RWPE1 (cell line): ENCODE measurements at regions not wholly inside any gene's neighbourhood (a gene's known extent, or its start where the extent isn't known, plus 50 kb on each side); places are given as distances from the start of the nearest gene placed in this dataset.
"Not testable (repeated sequence)": the region's sequence is repeated elsewhere in the genome, so short reads cannot be mapped to it uniquely, and the experiment has no call there.

Experiments
- CTCF ChIA-PET: fragments of 350-600 bp; sonication (Branson Sonifier 250); formaldehyde crosslinking; extraction: SDS; loops from one replicate; lab custom pipeline; 2021; lab: Yijun Ruan, JAX
- POLR2A ChIA-PET: fragments of 400-600 bp; formaldehyde crosslinking; extraction: SDS; loops from one replicate; lab custom pipeline; 2020; ENCODE audit warnings: antibody characterized with exemption; ENCODE audit not compliant: low non-redundant PET; lab: Yijun Ruan, JAX
- DNase-seq: peaks from one replicate; pipeline ENCODE4 v3.0.0; 2012; ENCODE audit warnings: low spot score
- H3K27ac ChIP-seq: fragments of 450-650 bp; 2 replicates; pipeline ENCODE4 v1.5.1; 2017
- TF ChIP-seq, protein P1 (sequence below): fragments of 450-650 bp; conservative IDR thresholded peaks from 2 replicates; pipeline ENCODE4 v1.5.1; 2017; ENCODE audit warnings: low read depth, mild to moderate bottlenecking

DNA sequence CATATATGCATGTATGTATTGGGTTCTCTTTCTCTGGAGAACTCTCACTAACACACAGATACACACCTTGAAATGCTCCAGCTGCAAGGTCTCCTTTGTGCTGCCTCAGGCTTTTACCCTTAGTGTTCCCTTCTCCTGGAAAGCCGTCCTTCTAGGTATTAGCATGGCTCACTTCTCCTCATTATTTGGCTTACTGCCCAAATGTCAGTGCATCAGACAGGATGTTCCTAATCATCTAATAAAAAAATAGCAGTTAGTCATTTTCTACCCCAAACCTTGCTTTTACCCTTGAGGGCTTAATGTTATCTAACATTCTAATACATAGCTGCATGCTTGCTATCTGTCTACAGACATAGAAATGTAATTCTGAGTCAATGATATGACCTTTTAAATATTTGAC, 109.0 kb upstream of the SLC16A7 start:
- CTCF ChIA-PET: no interaction called here
- no peak overlapping the region for H3K27ac ChIP-seq
- DNase-seq: peak; percentile 13
- TF ChIP-seq, protein P1, sequence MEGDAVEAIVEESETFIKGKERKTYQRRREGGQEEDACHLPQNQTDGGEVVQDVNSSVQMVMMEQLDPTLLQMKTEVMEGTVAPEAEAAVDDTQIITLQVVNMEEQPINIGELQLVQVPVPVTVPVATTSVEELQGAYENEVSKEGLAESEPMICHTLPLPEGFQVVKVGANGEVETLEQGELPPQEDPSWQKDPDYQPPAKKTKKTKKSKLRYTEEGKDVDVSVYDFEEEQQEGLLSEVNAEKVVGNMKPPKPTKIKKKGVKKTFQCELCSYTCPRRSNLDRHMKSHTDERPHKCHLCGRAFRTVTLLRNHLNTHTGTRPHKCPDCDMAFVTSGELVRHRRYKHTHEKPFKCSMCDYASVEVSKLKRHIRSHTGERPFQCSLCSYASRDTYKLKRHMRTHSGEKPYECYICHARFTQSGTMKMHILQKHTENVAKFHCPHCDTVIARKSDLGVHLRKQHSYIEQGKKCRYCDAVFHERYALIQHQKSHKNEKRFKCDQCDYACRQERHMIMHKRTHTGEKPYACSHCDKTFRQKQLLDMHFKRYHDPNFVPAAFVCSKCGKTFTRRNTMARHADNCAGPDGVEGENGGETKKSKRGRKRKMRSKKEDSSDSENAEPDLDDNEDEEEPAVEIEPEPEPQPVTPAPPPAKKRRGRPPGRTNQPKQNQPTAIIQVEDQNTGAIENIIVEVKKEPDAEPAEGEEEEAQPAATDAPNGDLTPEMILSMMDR: no peak
- POLR2A ChIA-PET: no interaction called here

DNA sequence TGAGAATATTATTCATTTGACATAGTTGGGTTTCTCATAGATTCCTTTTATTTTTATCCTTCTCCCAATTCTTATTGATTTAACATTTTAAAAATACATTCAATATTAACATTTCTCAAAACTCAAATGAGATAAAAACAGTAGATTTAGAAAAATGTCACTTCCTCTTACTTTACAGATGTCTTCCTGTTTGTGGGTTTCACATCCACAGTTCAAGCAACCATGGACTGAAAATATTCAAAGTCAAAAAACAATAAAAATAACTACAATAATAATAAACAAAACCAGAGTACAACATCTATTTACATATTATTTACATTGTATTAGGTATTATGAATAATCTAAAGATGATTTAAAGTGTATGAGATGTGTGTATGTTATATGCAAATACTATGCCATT, 111.3 kb upstream of the SLC16A7 start:
- H3K27ac ChIP-seq: no peak overlapping the region
- no peak for DNase-seq
- ChIA-PET POLR2A (no interaction called here), CTCF (no interaction called here)
- TF ChIP-seq, protein P1: no peak

DNA sequence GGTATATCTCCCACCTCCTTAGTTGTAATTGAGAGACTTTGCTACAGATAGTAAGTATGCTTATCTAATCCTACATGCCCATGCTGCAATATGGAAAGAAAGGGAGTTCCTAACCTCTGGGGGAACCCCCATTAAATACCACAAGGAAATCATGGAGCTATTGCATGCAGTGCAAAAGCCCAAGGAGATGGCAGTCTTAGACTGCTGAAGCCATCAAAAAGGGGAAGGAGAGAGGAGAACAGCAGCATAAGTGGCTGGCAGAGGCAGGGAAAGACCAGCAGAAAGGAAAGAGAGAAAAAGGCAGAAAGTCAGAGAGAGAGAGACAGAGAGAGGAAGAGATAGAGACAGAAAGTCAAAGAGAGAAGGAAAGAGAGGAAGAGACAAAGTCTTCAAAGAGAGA, 121.6 kb upstream of the SLC16A7 start:
- H3K27ac ChIP-seq, DNase-seq, POLR2A ChIA-PET: not testable (repeated sequence)
- CTCF ChIA-PET: interaction anchor here (0.6 kb wide), 1 partner anchor 1692 kb away, joined by 4 read pairs; the partner anchor contains the start of gene TSFM

DNA sequence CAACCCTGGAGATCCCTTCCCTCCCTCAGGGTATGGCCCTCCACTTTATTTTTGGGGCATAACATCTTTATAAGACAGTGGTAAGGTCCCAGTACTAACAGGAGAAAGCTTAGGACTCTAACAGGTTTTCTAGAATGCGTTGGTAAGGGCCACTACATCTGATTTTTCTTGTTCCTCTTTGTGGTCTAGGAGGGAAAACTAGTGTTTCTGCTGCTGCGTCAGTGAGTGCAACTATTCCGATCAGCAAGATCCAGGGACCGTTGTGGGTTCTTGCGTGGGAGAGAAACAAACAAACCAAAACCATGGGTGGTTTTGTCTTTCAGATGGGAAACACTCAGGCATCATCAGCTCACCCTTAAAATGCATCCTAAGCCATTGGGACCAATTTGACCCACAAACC, 123.6 kb upstream of the SLC16A7 start:
- DNase-seq: no peak
- POLR2A ChIA-PET: no interaction called here
- TF ChIP-seq, protein P1: no peak
- CTCF ChIA-PET: no interaction called here
- H3K27ac ChIP-seq: no peak overlapping the region

DNA sequence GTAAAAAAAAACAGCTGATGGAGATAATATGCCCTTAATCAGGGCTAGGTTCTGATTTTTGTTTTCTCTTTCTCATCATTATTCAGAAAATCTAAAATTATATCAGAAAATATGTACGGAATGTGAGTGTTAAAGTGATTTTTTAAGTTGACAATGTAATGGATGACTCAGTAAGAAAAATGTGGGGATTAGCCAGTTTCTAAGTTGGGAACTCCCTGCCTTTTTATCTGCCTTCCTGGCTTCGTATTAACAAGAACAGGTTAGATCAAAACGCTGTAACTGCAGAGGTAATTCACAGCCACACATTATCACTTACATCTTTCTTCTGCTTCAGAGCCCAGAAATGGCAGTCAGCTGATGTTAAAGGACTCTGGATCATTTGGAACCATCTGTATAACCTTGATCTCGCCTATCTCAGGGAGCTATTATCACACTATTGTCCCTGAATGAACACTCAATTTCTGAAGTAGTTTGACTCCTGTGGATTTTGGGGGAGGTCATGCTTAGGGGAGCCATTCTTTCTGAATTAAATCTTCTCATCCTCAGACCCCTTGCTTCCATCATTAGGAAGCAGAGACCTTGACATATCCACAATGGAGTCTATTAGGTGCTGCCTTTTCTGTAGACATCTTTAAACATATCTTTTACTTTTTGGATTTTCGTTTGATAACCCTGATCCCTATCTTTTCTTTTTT, 135.7 kb upstream of the SLC16A7 start:
- ChIA-PET POLR2A (no interaction called here), CTCF (no interaction called here)
- peak; percentile 22 for DNase-seq
- TF ChIP-seq, protein P1: no peak
- H3K27ac ChIP-seq: no peak overlapping the region

DNA sequence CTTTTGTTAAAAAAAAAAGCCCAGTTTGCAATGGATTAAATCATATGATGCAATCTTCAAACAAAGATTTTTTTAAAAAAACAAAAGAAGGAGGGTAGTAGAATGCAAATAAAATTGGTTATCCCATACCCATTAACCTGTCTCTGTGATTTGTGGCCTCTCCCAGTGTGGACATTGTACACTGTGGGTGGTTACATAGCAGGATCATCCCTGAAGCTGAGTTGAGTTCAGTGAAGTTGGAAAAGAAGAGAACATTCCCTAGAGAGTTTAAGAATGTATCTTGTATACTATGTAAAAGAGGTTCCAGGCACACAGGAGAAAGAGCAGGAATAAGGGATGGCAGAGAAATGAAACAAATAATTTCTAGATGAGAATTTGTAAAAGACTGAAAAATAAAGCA, 142.4 kb upstream of the SLC16A7 start:
- POLR2A ChIA-PET: no interaction called here
- no peak for DNase-seq
- no peak overlapping the region for H3K27ac ChIP-seq
- TF ChIP-seq, protein P1: no peak
- CTCF ChIA-PET: no interaction called here

DNA sequence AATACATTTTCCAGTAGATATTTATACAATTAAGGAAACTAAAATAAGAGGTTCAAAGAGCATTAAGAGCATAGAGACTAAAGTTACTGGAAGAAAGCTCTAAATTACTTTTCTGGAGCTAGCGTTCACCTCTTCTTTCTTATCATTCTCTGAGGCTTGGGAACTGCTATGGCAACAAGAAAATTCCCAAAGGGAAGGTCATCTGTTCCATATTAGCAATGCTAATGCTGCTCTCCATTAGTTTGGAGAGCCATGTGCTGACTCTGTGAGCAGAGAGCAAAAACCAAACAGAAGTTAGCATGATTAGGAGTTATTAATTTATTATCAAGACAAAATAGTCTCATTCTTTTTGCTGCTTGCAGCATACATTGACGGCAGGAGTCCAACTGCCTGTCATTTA, 143.1 kb upstream of the SLC16A7 start:
- ChIA-PET CTCF (no interaction called here), POLR2A (no interaction called here)
- no peak overlapping the region for H3K27ac ChIP-seq
- TF ChIP-seq, protein P1: no peak
- DNase-seq: no peak
